HL-60 (cell line): ENCODE measurements at regions not wholly inside any gene's neighbourhood (a gene's known extent, or its start where the extent isn't known, plus 50 kb on each side); places are given as distances from the start of the nearest gene placed in this dataset.

Experiments
- DNase-seq, 2 experiments: peaks; one replicate each; pipeline ENCODE4 v3.0.0-alpha.2; 2010 to 2020; ENCODE audit warnings: low read depth in 1 of 2, low spot score in 1 of 2
- H3K27ac ChIP-seq: fragments of 250-450 bp; sonication (Bioruptor Pico); replicated peaks from 2 replicates; pipeline ENCODE4 v1.5.1; 2020; ENCODE audit warnings: mild to moderate bottlenecking, moderate library complexity
- H3K27me3 ChIP-seq: fragments of 250-450 bp; sonication (Bioruptor Pico); 2 replicates; pipeline ENCODE4 v1.5.1; 2021; ENCODE audit warnings: mild to moderate bottlenecking, moderate library complexity; ENCODE audit not compliant: insufficient read depth, poor library complexity, severe bottlenecking
- H3K4me3 ChIP-seq: replicated peaks from 2 replicates; pipeline ENCODE4 v1.5.1; 2011; ENCODE audit warnings: mild to moderate bottlenecking, control low read depth, low read length; ENCODE audit not compliant: insufficient read depth
- CTCF ChIP-seq: IDR thresholded peaks from one replicate; pipeline ENCODE4 v1.5.1; 2011; ENCODE audit warnings: low read length, control low read depth, inconsistent platforms; ENCODE audit not compliant: insufficient read depth
- GABPA ChIP-seq: IDR thresholded peaks from 2 replicates; pipeline ENCODE4 v1.6.1; 2012; ENCODE audit warnings: low read depth
- POLR2AphosphoS5 ChIP-seq: IDR thresholded peaks from 2 replicates; pipeline ENCODE4 v1.6.1; 2012; ENCODE audit warnings: low read depth
- REST ChIP-seq: IDR thresholded peaks from 2 replicates; pipeline ENCODE4 v1.6.1; 2012; ENCODE audit warnings: low read depth; ENCODE audit not compliant: insufficient replicate concordance
- SPI1 ChIP-seq: IDR thresholded peaks from 2 replicates; pipeline ENCODE4 v1.6.1; 2012; ENCODE audit warnings: low read depth, mild to moderate bottlenecking, borderline replicate concordance

- Histone ChIP-seq H3K4me3 (no peak overlapping the region), H3K27me3 (no peaks in the 10 kb centered on the region), H3K27ac (no peak overlapping the region)
- TF ChIP-seq REST (no peak), SPI1 (no peak)
- DNase-seq = no peak
These were observed 1618.6 kb downstream of the DPP10 start for GRCh38 chr2:116061023-116061422.

- H3K4me3 ChIP-seq = no peak overlapping the region
- no peak for DNase-seq
- H3K27ac ChIP-seq = no peak overlapping the region
- H3K27me3 ChIP-seq = no peaks in the 10 kb centered on the region
- no peak for TF ChIP-seq CTCF
- no peak for TF ChIP-seq SPI1
- no peak for TF ChIP-seq POLR2AphosphoS5
- TF ChIP-seq GABPA = no peak
- TF ChIP-seq REST = no peak
These were observed 1631.3 kb downstream of the DPP10 start for GRCh38 chr2:116073731-116074130.

- TF ChIP-seq SPI1 (no peak), CTCF (no peak), GABPA (no peak), REST (no peak), POLR2AphosphoS5 (no peak)
- Histone ChIP-seq H3K27me3 (no peaks in the 10 kb centered on the region), H3K4me3 (no peak overlapping the region), H3K27ac (no peak overlapping the region)
- DNase-seq = no peak
These were observed 1631.7 kb downstream of the DPP10 start for GRCh38 chr2:116074161-116074560.

- Histone ChIP-seq H3K4me3 (no peak overlapping the region), H3K27ac (no peak overlapping the region), H3K27me3 (no peaks in the 10 kb centered on the region)
- TF ChIP-seq SPI1 = no peak
- no peak for TF ChIP-seq POLR2AphosphoS5
- no peak for TF ChIP-seq GABPA
- DNase-seq = no peak
These were observed 1645.8 kb downstream of the DPP10 start for GRCh38 chr2:116088236-116088635.
